OCI-LY1 (cell line): ENCODE measurements at regions not wholly inside any gene's neighbourhood (a gene's known extent, or its start where the extent isn't known, plus 50 kb on each side); places are given as distances from the start of the nearest gene placed in this dataset.

Source experiments
- CTCF ChIP-seq: fragments of 200-600 bp; sonication (generic), shearing (Covaris generic); IDR thresholded peaks from 2 replicates; pipeline ENCODE4 v1.5.1; 2017; ENCODE audit warnings: mild to moderate bottlenecking, antibody characterized with exemption, low read length, moderate library complexity, mixed read lengths
- EZH2 ChIP-seq: fragments of 200-600 bp; sonication (generic), shearing (Covaris generic); IDR thresholded peaks from 2 replicates; pipeline ENCODE4 v1.8.0; 2017; ENCODE audit warnings: borderline replicate concordance, mixed run types, mild to moderate bottlenecking, antibody characterized with exemption, low read length, moderate library complexity, mixed read lengths

- TF ChIP-seq CTCF (no peak), EZH2 (no peak)
Measured at GRCh38 chr13:44093607-44094564, 214.2 kb downstream of the LACC1 start.
